NCI-H82 treated with DMSO at 0.1 percent for 48 hours (cell line): ENCODE measurements at regions not wholly inside any gene's neighbourhood (a gene's known extent, or its start where the extent isn't known, plus 50 kb on each side); places are given as distances from the start of the nearest gene placed in this dataset.
"Not testable (repeated sequence)": the region's sequence is repeated elsewhere in the genome, so short reads cannot be mapped to it uniquely, and the experiment has no call there.

Experiments used
- DNase-seq: peaks from one replicate; lab custom pipeline; 2025; ENCODE audit not compliant: unreplicated experiment; lab: John Stamatoyannopoulos, UW

- DNase-seq: not testable (repeated sequence)
Observed at GRCh38 chr2:87505909-87506308, 242.0 kb upstream of the PLGLB2 start.

GRCh38 chr2:87507378-87508348, 240.2 kb upstream of the PLGLB2 start:
- DNase-seq: not testable (repeated sequence)

- not testable (repeated sequence) for DNase-seq
Observed at GRCh38 chr2:87511195-87511778, 236.6 kb upstream of the PLGLB2 start.

GRCh38 chr2:87512864-87513530, 234.9 kb upstream of the PLGLB2 start:
- not testable (repeated sequence) for DNase-seq

- DNase-seq: not testable (repeated sequence)
Observed at GRCh38 chr2:87514034-87514433, 233.9 kb upstream of the PLGLB2 start.

GRCh38 chr2:87514515-87514914, 233.4 kb upstream of the PLGLB2 start:
- DNase-seq: not testable (repeated sequence)

GRCh38 chr2:87515226-87515625, 232.7 kb upstream of the PLGLB2 start:
- DNase-seq: not testable (repeated sequence)

GRCh38 chr2:87515875-87516274, 232.0 kb upstream of the PLGLB2 start:
- not testable (repeated sequence) for DNase-seq

GRCh38 chr2:87516369-87516967, 231.4 kb upstream of the PLGLB2 start:
- DNase-seq: not testable (repeated sequence)

- not testable (repeated sequence) for DNase-seq
Observed at GRCh38 chr2:87517438-87517837, 230.4 kb upstream of the PLGLB2 start.

- DNase-seq: not testable (repeated sequence)
Observed at GRCh38 chr2:87518066-87518465, 229.8 kb upstream of the PLGLB2 start.

- DNase-seq: not testable (repeated sequence)
Observed at GRCh38 chr2:87518547-87518946, 229.3 kb upstream of the PLGLB2 start.

GRCh38 chr2:87519158-87520011, 228.5 kb upstream of the PLGLB2 start:
- not testable (repeated sequence) for DNase-seq

GRCh38 chr2:87521057-87521456, 226.8 kb upstream of the PLGLB2 start:
- DNase-seq: not testable (repeated sequence)

- DNase-seq: not testable (repeated sequence)
Observed at GRCh38 chr2:87521489-87521888, 226.4 kb upstream of the PLGLB2 start.

- not testable (repeated sequence) for DNase-seq
Observed at GRCh38 chr2:87524619-87525188, 223.2 kb upstream of the PLGLB2 start.

GRCh38 chr2:87525497-87525991, 222.3 kb upstream of the PLGLB2 start:
- not testable (repeated sequence) for DNase-seq

GRCh38 chr2:87526258-87526657, 221.6 kb upstream of the PLGLB2 start:
- not testable (repeated sequence) for DNase-seq

- DNase-seq: not testable (repeated sequence)
Observed at GRCh38 chr2:87531968-87532715, 215.7 kb upstream of the PLGLB2 start.
